ENCODE measurements at regions not wholly inside any gene's neighbourhood (a gene's known extent, or its start where the extent isn't known, plus 50 kb on each side); places are given as distances from the start of the nearest gene placed in this dataset.
A peak's percentile ranks its signal among the peaks of the same experiment; 100 is the strongest.

GRCh38 chr1:172893146-172893841 is 157.4 kb downstream of the TNFSF18 start:
- ATAC-seq (no peak), DNase-seq (no peak)
- TF ChIP-seq, protein P1, sequence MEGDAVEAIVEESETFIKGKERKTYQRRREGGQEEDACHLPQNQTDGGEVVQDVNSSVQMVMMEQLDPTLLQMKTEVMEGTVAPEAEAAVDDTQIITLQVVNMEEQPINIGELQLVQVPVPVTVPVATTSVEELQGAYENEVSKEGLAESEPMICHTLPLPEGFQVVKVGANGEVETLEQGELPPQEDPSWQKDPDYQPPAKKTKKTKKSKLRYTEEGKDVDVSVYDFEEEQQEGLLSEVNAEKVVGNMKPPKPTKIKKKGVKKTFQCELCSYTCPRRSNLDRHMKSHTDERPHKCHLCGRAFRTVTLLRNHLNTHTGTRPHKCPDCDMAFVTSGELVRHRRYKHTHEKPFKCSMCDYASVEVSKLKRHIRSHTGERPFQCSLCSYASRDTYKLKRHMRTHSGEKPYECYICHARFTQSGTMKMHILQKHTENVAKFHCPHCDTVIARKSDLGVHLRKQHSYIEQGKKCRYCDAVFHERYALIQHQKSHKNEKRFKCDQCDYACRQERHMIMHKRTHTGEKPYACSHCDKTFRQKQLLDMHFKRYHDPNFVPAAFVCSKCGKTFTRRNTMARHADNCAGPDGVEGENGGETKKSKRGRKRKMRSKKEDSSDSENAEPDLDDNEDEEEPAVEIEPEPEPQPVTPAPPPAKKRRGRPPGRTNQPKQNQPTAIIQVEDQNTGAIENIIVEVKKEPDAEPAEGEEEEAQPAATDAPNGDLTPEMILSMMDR (IDR thresholded peaks at IDR 0.05) = no peak
- peaks cover 37% of the 10 kb centered on the region for H3K4me1 Mint-ChIP-seq (ENCODE audit: low read depth)
- no peaks in the 10 kb centered on the region for H3K9me3 Mint-ChIP-seq
- no peak overlapping the region for H3K4me3 Mint-ChIP-seq
- ChIA-PET POLR2A (interaction anchor here (1.3 to 3.4 kb wide), 2 partner anchors 9 to 56 kb away, joined by 4 to 17 read pairs; no protein-coding TSS in a partner anchor), CTCF (interaction anchor here (1.1 to 1.3 kb wide), 3 partner anchors 9 to 114 kb away, joined by 3 to 6 read pairs (median 3); no protein-coding TSS in a partner anchor)
- no peaks in the 10 kb centered on the region for H3K36me3 Mint-ChIP-seq (ENCODE audit: low read depth)
- H3K27ac Mint-ChIP-seq = no peak overlapping the region
- intact Hi-C loops (cut with micrococcal nuclease) = loop anchor here (5.0 to 10.0 kb wide), 3 partner anchors 56 to 302 kb away; no protein-coding TSS in a partner anchor
- H3K27me3 Mint-ChIP-seq = no peaks in the 10 kb centered on the region

GRCh38 chr1:172894349-172895049 is 156.2 kb downstream of the TNFSF18 start:
- intact Hi-C loops (cut with micrococcal nuclease) = loop anchor here (2.0 to 10.0 kb wide), 5 partner anchors 24 to 300 kb away; no protein-coding TSS in a partner anchor
- Mint-ChIP-seq H3K27ac (peak overlapping the region; percentile 44), H3K9me3 (no peaks in the 10 kb centered on the region), H3K4me3 (peak overlapping the region; percentile 64), H3K4me1 (ENCODE audit: low read depth) (peaks cover 47% of the 10 kb centered on the region), H3K36me3 (ENCODE audit: low read depth) (no peaks in the 10 kb centered on the region), H3K27me3 (no peaks in the 10 kb centered on the region)
- ATAC-seq (peak; percentile 31), DNase-seq (peak; percentile 26)
- TF ChIP-seq, protein P1 (IDR thresholded peaks at IDR 0.05) = no peak
- CTCF ChIA-PET = interaction anchor here (0.8 to 2.2 kb wide), 12 partner anchors 10 to 312 kb away, joined by 3 to 15 read pairs (median 4); no protein-coding TSS in a partner anchor
- POLR2A ChIA-PET = interaction anchor here (0.6 to 3.4 kb wide), 11 partner anchors 11 to 403 kb away, joined by 3 to 17 read pairs (median 4); partner anchors contain the start of gene TNFSF4

- ATAC-seq (peak; percentile 82), DNase-seq (peak; percentile 48)
- POLR2A ChIA-PET = interaction anchor here (0.6 to 3.4 kb wide), 11 partner anchors 10 to 403 kb away, joined by 3 to 17 read pairs (median 4); partner anchors contain the start of gene TNFSF4
- intact Hi-C loops (cut with micrococcal nuclease) = loop anchor here (2.0 to 10.0 kb wide), 4 partner anchors 24 to 300 kb away; no protein-coding TSS in a partner anchor
- Mint-ChIP-seq H3K36me3 (ENCODE audit: low read depth) (no peaks in the 10 kb centered on the region), H3K4me3 (peak overlapping the region; percentile 64), H3K9me3 (no peaks in the 10 kb centered on the region), H3K4me1 (ENCODE audit: low read depth) (peaks cover 48% of the 10 kb centered on the region), H3K27ac (peak overlapping the region; percentile 44), H3K27me3 (no peaks in the 10 kb centered on the region)
- TF ChIP-seq, protein P1 (IDR thresholded peaks at IDR 0.05) = no peak
- CTCF ChIA-PET = interaction anchor here (0.8 to 2.2 kb wide), 10 partner anchors 10 to 311 kb away, joined by 3 to 15 read pairs (median 5); no protein-coding TSS in a partner anchor
Observed at GRCh38 chr1:172895050-172895460, 155.7 kb downstream of the TNFSF18 start.

GRCh38 chr1:172895761-172896160 is 155.0 kb downstream of the TNFSF18 start:
- Mint-ChIP-seq H3K9me3 (no peaks in the 10 kb centered on the region), H3K36me3 (ENCODE audit: low read depth) (no peaks in the 10 kb centered on the region), H3K4me1 (ENCODE audit: low read depth) (peaks cover 54% of the 10 kb centered on the region), H3K27ac (no peak overlapping the region), H3K4me3 (no peak overlapping the region), H3K27me3 (no peaks in the 10 kb centered on the region)
- ChIA-PET POLR2A (interaction anchor here (1.1 to 3.4 kb wide), 4 partner anchors 12 to 402 kb away, joined by 3 to 17 read pairs (median 5); partner anchors contain the start of gene TNFSF4), CTCF (interaction anchor here (1.4 to 2.2 kb wide), 3 partner anchors 117 to 154 kb away, joined by 3 to 15 read pairs (median 7); no protein-coding TSS in a partner anchor)
- TF ChIP-seq, protein P1 (IDR thresholded peaks at IDR 0.05) = no peak
- DNase-seq = no peak
- ATAC-seq = no peak
- intact Hi-C loops (cut with micrococcal nuclease) = loop anchor here (2.0 to 10.0 kb wide), 4 partner anchors 25 to 299 kb away; no protein-coding TSS in a partner anchor
